ENCODE measurements at regions not wholly inside any gene's neighbourhood (a gene's known extent, or its start where the extent isn't known, plus 50 kb on each side); places are given as distances from the start of the nearest gene placed in this dataset.

DNA sequence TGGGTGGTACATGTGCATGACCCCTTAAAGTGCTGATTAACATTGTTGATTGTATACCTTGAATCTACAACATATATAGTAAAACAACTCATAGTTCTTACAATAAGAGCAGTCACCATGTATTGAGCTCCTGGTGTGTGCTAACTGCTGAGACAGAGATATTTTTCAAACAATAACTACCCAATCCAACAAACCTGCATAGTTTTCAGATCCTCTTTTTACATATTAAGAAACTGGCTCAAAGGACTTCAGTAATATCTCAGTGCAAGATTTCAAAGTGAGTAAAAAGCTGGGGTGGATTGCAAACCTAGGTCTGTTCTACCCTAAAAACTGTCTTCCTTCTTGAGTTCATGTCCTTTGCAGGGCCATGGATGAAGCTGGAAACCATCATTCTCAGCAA lies 272.2 kb downstream of the SNX13 start:
- no peak overlapping the region for H3K4me3 ChIP-seq (ENCODE audit: control insufficient read depth in 1 of 7, extremely low read depth in 1 of 7, insufficient read depth in 4 of 7, low read depth in 2 of 7, low read length in 6 of 7)
- CTCF ChIA-PET: interaction anchor here (1.4 kb wide), 1 partner anchor 15 kb away, joined by 4 read pairs; no protein-coding TSS in a partner anchor
- no peaks in the 10 kb centered on the region for H3K36me3 ChIP-seq (ENCODE audit: control insufficient read depth in 4 of 4, insufficient read depth in 4 of 4, low read length in 3 of 4)
- no peaks in the 10 kb centered on the region for H3K27me3 ChIP-seq (replicated peaks in 2 of 5; ENCODE audit: control insufficient read depth in 4 of 5, insufficient read depth in 5 of 5, low read length in 4 of 5)
- H3K27ac ChIP-seq (ENCODE audit: insufficient read depth in 1 of 2, low read depth in 1 of 2, low read length in 2 of 2, poor library complexity in 1 of 2, severe bottlenecking in 2 of 2): no peak overlapping the region
- no peaks in the 10 kb centered on the region for H3K9me3 ChIP-seq (ENCODE audit: control extremely low read depth in 1 of 5, control insufficient read depth in 4 of 5, insufficient read depth in 2 of 5, low read depth in 1 of 5, low read length in 4 of 5)
- POLR2A ChIA-PET: no interaction called here
- no peaks in the 10 kb centered on the region for H3K4me1 ChIP-seq (ENCODE audit: control extremely low read depth in 1 of 4, control insufficient read depth in 4 of 4, insufficient read depth in 4 of 4, low read length in 3 of 4)
- no peak for DNase-seq

DNA sequence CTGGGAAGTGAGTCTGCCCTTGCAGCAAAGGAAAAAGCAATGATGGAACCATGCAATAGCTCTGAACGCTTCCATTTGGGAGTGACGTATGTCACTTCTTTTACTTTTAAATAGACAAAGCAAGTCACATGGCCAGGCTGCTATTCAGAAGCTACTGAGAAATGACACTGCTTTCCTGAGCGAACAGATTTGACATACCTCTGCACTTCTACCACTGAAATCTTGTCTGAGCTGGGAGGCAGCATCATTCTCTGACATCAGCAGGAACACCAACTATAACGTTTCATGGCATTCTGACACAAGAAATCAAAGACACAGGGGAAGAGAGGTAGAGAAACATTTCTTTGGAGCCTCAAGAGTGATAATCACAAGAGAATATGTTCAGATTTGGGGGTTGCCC lies 271.1 kb downstream of the SNX13 start:
- POLR2A ChIA-PET: no interaction called here
- CTCF ChIA-PET: interaction anchor here (5.4 kb wide), 1 partner anchor 12 kb away, joined by 37 read pairs; no protein-coding TSS in a partner anchor
- DNase-seq: no peak
- Histone ChIP-seq H3K27me3 (replicated peaks in 2 of 5; ENCODE audit: control insufficient read depth in 4 of 5, insufficient read depth in 5 of 5, low read length in 4 of 5) (no peaks in the 10 kb centered on the region), H3K36me3 (ENCODE audit: control insufficient read depth in 4 of 4, insufficient read depth in 4 of 4, low read length in 3 of 4) (no peaks in the 10 kb centered on the region), H3K9me3 (ENCODE audit: control extremely low read depth in 1 of 5, control insufficient read depth in 4 of 5, insufficient read depth in 2 of 5, low read depth in 1 of 5, low read length in 4 of 5) (no peaks in the 10 kb centered on the region), H3K4me1 (ENCODE audit: control extremely low read depth in 1 of 4, control insufficient read depth in 4 of 4, insufficient read depth in 4 of 4, low read length in 3 of 4) (peaks cover 0 to 4% (median 1%) of the 10 kb centered on the region in 4 experiments), H3K27ac (ENCODE audit: insufficient read depth in 1 of 2, low read depth in 1 of 2, low read length in 2 of 2, poor library complexity in 1 of 2, severe bottlenecking in 2 of 2) (no peak overlapping the region), H3K4me3 (ENCODE audit: control insufficient read depth in 1 of 7, extremely low read depth in 1 of 7, insufficient read depth in 4 of 7, low read depth in 2 of 7, low read length in 6 of 7) (no peak overlapping the region)
- whole genome bisulfite sequencing (ENCODE audit: insufficient coverage): 95% methylated on average over 4 of the region's 4 CpGs

DNA sequence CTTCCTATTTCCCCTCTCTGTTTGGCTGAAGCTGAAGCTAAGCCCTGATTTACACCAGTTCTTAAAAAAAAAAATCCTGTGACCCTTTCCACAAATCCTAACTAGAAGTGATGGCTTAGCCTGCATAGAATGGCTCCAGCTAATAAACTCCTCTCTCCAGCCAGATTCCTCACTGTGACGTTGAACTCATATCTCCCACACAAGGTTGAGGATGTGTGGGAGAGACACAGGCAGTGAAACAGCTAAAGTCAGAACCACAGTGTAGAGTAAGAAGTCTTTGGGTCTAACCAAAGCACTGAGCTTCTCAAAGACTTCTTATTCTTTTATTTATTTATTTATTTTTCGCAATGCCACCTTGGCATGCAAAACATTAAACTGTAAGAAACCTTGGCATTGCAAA lies 268.3 kb downstream of the SNX13 start:
- 100% methylated on average over 1 of the region's 2 CpGs for WGBS (ENCODE audit: insufficient coverage)
- Histone ChIP-seq H3K9me3 (ENCODE audit: control extremely low read depth in 1 of 5, control insufficient read depth in 4 of 5, insufficient read depth in 2 of 5, low read depth in 1 of 5, low read length in 4 of 5) (no peaks in the 10 kb centered on the region), H3K4me3 (ENCODE audit: control insufficient read depth in 1 of 7, extremely low read depth in 1 of 7, insufficient read depth in 4 of 7, low read depth in 2 of 7, low read length in 6 of 7) (no peak overlapping the region), H3K27me3 (replicated peaks in 2 of 5; ENCODE audit: control insufficient read depth in 4 of 5, insufficient read depth in 5 of 5, low read length in 4 of 5) (no peaks in the 10 kb centered on the region), H3K4me1 (ENCODE audit: control extremely low read depth in 1 of 4, control insufficient read depth in 4 of 4, insufficient read depth in 4 of 4, low read length in 3 of 4) (peaks cover 0 to 8% (median 3%) of the 10 kb centered on the region in 4 experiments), H3K36me3 (ENCODE audit: control insufficient read depth in 4 of 4, insufficient read depth in 4 of 4, low read length in 3 of 4) (no peaks in the 10 kb centered on the region), H3K27ac (ENCODE audit: insufficient read depth in 1 of 2, low read depth in 1 of 2, low read length in 2 of 2, poor library complexity in 1 of 2, severe bottlenecking in 2 of 2) (no peak overlapping the region)
- POLR2A ChIA-PET: no interaction called here
- CTCF ChIA-PET: interaction anchor here (5.4 kb wide), 1 partner anchor 9 kb away, joined by 37 read pairs; no protein-coding TSS in a partner anchor
- DNase-seq: no peak

DNA sequence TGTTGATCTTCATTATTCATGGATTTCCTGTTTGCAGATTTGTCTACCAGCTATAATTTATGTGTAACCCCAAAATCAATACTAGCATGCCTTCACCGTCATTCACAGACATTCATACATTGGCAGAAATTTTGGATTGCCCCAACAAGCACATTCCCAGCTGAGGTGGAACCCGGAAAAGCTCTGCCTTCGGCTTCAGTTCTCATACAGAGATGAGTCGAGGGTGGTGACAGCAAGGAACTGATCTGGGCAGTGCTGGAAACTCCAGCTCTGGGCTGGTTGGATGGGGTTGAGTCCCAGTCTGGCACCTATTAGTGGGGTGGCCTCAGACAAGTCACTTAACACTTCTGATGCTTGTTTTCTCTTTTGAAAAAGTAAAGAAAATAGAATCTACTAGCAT lies 267.5 kb downstream of the SNX13 start:
- no peak for DNase-seq
- no peaks in the 10 kb centered on the region for H3K36me3 ChIP-seq (ENCODE audit: control insufficient read depth in 4 of 4, insufficient read depth in 4 of 4, low read length in 3 of 4)
- no peak overlapping the region for H3K27ac ChIP-seq (ENCODE audit: insufficient read depth in 1 of 2, low read depth in 1 of 2, low read length in 2 of 2, poor library complexity in 1 of 2, severe bottlenecking in 2 of 2)
- no peaks in the 10 kb centered on the region for H3K9me3 ChIP-seq (ENCODE audit: control extremely low read depth in 1 of 5, control insufficient read depth in 4 of 5, insufficient read depth in 2 of 5, low read depth in 1 of 5, low read length in 4 of 5)
- 100% methylated on average over 3 of the region's 4 CpGs for WGBS (ENCODE audit: insufficient coverage)
- no peak overlapping the region for H3K4me3 ChIP-seq (ENCODE audit: control insufficient read depth in 1 of 7, extremely low read depth in 1 of 7, insufficient read depth in 4 of 7, low read depth in 2 of 7, low read length in 6 of 7)
- no peaks in the 10 kb centered on the region for H3K27me3 ChIP-seq (replicated peaks in 2 of 5; ENCODE audit: control insufficient read depth in 4 of 5, insufficient read depth in 5 of 5, low read length in 4 of 5)
- peaks cover 0 to 8% (median 3%) of the 10 kb centered on the region in 4 experiments for H3K4me1 ChIP-seq (ENCODE audit: control extremely low read depth in 1 of 4, control insufficient read depth in 4 of 4, insufficient read depth in 4 of 4, low read length in 3 of 4)
- CTCF ChIA-PET: interaction anchor here (1.2 to 5.4 kb wide), 2 partner anchors 9 to 17 kb away, joined by 5 to 37 read pairs; no protein-coding TSS in a partner anchor
- POLR2A ChIA-PET: no interaction called here

DNA sequence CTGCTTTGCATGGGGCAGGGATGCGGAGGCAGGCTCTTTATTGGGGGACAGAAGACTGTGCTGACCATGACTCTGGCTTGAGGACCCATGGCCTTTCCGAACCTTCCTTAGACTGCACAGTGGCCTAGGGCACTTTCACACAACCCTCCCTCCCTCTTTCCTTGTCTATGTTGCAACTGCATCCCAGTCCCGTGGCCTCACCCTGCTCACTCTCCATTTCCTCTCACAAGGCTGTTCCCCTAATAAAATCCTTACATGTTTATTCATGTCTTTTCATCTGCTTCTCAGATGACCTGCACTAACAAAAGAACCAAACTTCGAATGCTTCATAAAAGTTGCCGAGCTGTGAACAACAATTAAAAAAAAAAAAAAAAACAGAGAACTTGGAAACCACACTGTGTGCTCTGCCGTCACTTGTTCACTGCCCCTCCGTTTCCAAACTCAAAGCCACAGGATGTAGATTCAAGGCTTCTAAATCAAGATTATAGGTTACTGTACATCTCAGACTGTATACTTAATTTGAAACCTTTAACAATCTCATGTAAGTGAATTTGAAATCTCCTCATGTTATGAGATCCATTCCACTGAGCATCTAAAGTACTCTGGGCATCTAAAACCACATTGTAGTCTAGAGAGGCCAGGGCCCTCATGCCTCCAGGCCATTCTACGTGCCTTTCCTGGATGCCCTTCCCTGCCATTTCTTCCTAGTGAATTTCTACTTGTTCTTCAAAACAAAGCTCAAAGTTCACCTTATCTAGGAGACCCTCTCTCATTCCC lies 265.9 kb downstream of the SNX13 start:
- CTCF ChIA-PET: interaction anchor here (1.1 to 5.4 kb wide), 3 partner anchors 7 to 28 kb away, joined by 4 to 37 read pairs (median 5); no protein-coding TSS in a partner anchor
- H3K27ac ChIP-seq (ENCODE audit: insufficient read depth in 1 of 2, low read depth in 1 of 2, low read length in 2 of 2, poor library complexity in 1 of 2, severe bottlenecking in 2 of 2): no peak overlapping the region
- peak; percentile 15 to 70 (median 68) for DNase-seq

DNA sequence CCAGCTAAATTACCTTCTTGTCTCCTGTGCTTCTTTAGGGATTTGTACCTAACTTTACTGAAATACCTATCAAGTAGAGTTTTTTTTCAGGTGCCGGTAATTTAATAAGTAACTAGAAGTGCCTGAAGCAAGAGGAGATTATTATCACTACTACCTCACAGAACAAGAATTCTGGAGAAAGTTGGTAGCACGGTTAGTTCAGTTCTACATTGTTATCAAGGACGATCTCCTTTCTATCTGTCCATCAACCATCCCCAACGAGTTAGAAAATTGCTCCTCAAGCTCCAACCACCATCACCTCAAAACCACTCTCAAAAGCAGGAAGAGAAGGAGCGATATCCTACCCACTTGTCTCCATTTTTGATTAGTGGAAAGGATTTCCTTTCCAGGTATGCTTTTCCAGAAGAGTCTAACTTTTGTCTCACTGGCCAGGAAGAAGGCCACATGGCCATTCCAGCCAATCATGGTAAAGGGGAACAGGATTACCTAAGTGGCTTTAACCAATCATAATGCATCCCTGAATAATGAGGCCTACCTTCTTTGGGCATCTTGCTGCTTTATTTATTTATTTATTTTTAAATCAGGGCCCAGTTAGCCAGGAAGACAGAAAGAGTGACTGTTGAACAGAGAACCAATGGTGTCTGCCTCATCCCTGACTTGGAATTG lies 265.2 kb downstream of the SNX13 start:
- H3K4me1 ChIP-seq (ENCODE audit: control extremely low read depth in 1 of 4, control insufficient read depth in 4 of 4, insufficient read depth in 4 of 4, low read length in 3 of 4): peaks cover 0 to 8% (median 3%) of the 10 kb centered on the region in 4 experiments
- ChIA-PET CTCF (interaction anchor here (1.1 kb wide), 1 partner anchor 29 kb away, joined by 4 read pairs; no protein-coding TSS in a partner anchor), POLR2A (no interaction called here)
- WGBS (ENCODE audit: insufficient coverage): no CpG with 5 or more reads among the region's 5 CpGs
- H3K9me3 ChIP-seq (ENCODE audit: control extremely low read depth in 1 of 5, control insufficient read depth in 4 of 5, insufficient read depth in 2 of 5, low read depth in 1 of 5, low read length in 4 of 5): no peaks in the 10 kb centered on the region
- no peak overlapping the region for H3K27ac ChIP-seq (ENCODE audit: insufficient read depth in 1 of 2, low read depth in 1 of 2, low read length in 2 of 2, poor library complexity in 1 of 2, severe bottlenecking in 2 of 2)
- H3K4me3 ChIP-seq (ENCODE audit: control insufficient read depth in 1 of 7, extremely low read depth in 1 of 7, insufficient read depth in 4 of 7, low read depth in 2 of 7, low read length in 6 of 7): no peak overlapping the region
- no peaks in the 10 kb centered on the region for H3K36me3 ChIP-seq (ENCODE audit: control insufficient read depth in 4 of 4, insufficient read depth in 4 of 4, low read length in 3 of 4)
- peaks cover 0 to 2% (median 0%) of the 10 kb centered on the region in 5 experiments for H3K27me3 ChIP-seq (replicated peaks in 2 of 5; ENCODE audit: control insufficient read depth in 4 of 5, insufficient read depth in 5 of 5, low read length in 4 of 5)
- DNase-seq: no peak

More for the DNA sequence above, 265.9 kb downstream of the SNX13 start:
- H3K9me3 ChIP-seq (ENCODE audit: control extremely low read depth in 1 of 5, control insufficient read depth in 4 of 5, insufficient read depth in 2 of 5, low read depth in 1 of 5, low read length in 4 of 5): no peaks in the 10 kb centered on the region
- no peaks in the 10 kb centered on the region for H3K36me3 ChIP-seq (ENCODE audit: control insufficient read depth in 4 of 4, insufficient read depth in 4 of 4, low read length in 3 of 4)
- no peak overlapping the region for H3K4me3 ChIP-seq (ENCODE audit: control insufficient read depth in 1 of 7, extremely low read depth in 1 of 7, insufficient read depth in 4 of 7, low read depth in 2 of 7, low read length in 6 of 7)
- WGBS (ENCODE audit: insufficient coverage): 73% methylated on average over 5 of the region's 8 CpGs
- H3K4me1 ChIP-seq (ENCODE audit: control extremely low read depth in 1 of 4, control insufficient read depth in 4 of 4, insufficient read depth in 4 of 4, low read length in 3 of 4): peaks cover 0 to 8% (median 3%) of the 10 kb centered on the region in 4 experiments
- H3K27me3 ChIP-seq (replicated peaks in 2 of 5; ENCODE audit: control insufficient read depth in 4 of 5, insufficient read depth in 5 of 5, low read length in 4 of 5): peaks cover 0 to 2% (median 0%) of the 10 kb centered on the region in 5 experiments
- POLR2A ChIA-PET: no interaction called here

DNA sequence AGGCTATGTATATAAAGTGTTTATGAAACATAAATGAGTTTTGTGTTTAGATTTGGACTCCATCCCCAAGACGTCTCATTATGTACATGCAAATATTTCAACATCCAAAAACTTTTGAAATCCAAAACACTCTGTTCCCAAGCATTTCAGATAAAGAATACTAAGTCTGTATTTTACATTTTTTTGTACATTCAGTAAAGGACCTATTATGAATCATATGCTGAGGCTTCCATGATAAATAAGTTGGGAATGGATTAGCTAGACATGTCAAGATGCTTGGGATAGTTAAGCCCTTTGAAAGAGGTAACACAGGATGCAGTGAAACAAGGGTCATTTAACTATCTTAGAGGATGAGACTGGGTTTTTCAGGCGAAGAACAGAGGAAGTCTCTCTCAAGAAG lies 262.9 kb downstream of the SNX13 start:
- Histone ChIP-seq H3K36me3 (ENCODE audit: control insufficient read depth in 4 of 4, insufficient read depth in 4 of 4, low read length in 3 of 4) (no peaks in the 10 kb centered on the region), H3K27ac (ENCODE audit: insufficient read depth in 1 of 2, low read depth in 1 of 2, low read length in 2 of 2, poor library complexity in 1 of 2, severe bottlenecking in 2 of 2) (no peak overlapping the region), H3K4me1 (ENCODE audit: control extremely low read depth in 1 of 4, control insufficient read depth in 4 of 4, insufficient read depth in 4 of 4, low read length in 3 of 4) (peaks cover 0 to 8% (median 3%) of the 10 kb centered on the region in 4 experiments), H3K27me3 (replicated peaks in 2 of 5; ENCODE audit: control insufficient read depth in 4 of 5, insufficient read depth in 5 of 5, low read length in 4 of 5) (peaks cover 0 to 2% (median 0%) of the 10 kb centered on the region in 5 experiments), H3K9me3 (ENCODE audit: control extremely low read depth in 1 of 5, control insufficient read depth in 4 of 5, insufficient read depth in 2 of 5, low read depth in 1 of 5, low read length in 4 of 5) (no peaks in the 10 kb centered on the region), H3K4me3 (ENCODE audit: control insufficient read depth in 1 of 7, extremely low read depth in 1 of 7, insufficient read depth in 4 of 7, low read depth in 2 of 7, low read length in 6 of 7) (no peak overlapping the region)
- 67% methylated on average over 1 of the region's 2 CpGs for WGBS (ENCODE audit: insufficient coverage)
- no peak for DNase-seq
- CTCF ChIA-PET: interaction anchor here (0.7 to 0.9 kb wide), 2 partner anchors 42 to 837 kb away, joined by 3 read pairs; no protein-coding TSS in a partner anchor
- POLR2A ChIA-PET: no interaction called here
